HG03066 (cell line): ENCODE measurements at regions not wholly inside any gene's neighbourhood (a gene's known extent, or its start where the extent isn't known, plus 50 kb on each side); places are given as distances from the start of the nearest gene placed in this dataset.

Experiments
- ATAC-seq: cut with Tn5 transposase; IDR thresholded peaks from one replicate; pipeline ENCODE4 v1.9.1; 2021; ENCODE audit warnings: low read depth; ENCODE audit not compliant: unreplicated experiment

GRCh38 chr4:155077452-155078229 lies 130.8 kb upstream of the NPY2R start:
- ATAC-seq = no peak

GRCh38 chr4:155079871-155080270 lies 128.6 kb upstream of the NPY2R start:
- ATAC-seq = no peak

GRCh38 chr4:155081222-155081621 lies 127.2 kb upstream of the NPY2R start:
- no peak for ATAC-seq

- ATAC-seq = no peak
These were observed 122.4 kb upstream of the NPY2R start for GRCh38 chr4:155085843-155086530.

GRCh38 chr4:155094201-155094820 lies 114.1 kb upstream of the NPY2R start:
- ATAC-seq = no peak

GRCh38 chr4:155099231-155099630 lies 109.2 kb upstream of the NPY2R start:
- ATAC-seq = no peak

GRCh38 chr4:155106629-155107028 lies 101.8 kb upstream of the NPY2R start:
- no peak for ATAC-seq

- ATAC-seq = no peak
These were observed 101.4 kb upstream of the NPY2R start for GRCh38 chr4:155107059-155107458.

- ATAC-seq = no peak
These were observed 93.6 kb upstream of the NPY2R start for GRCh38 chr4:155114790-155115189.

GRCh38 chr4:155119006-155119405 lies 89.4 kb upstream of the NPY2R start:
- ATAC-seq = no peak

GRCh38 chr4:155120536-155120935 lies 87.9 kb upstream of the NPY2R start:
- no peak for ATAC-seq

GRCh38 chr4:155122382-155122781 lies 86.1 kb upstream of the NPY2R start:
- ATAC-seq = no peak

GRCh38 chr4:155134136-155134535 lies 74.3 kb upstream of the NPY2R start:
- no peak for ATAC-seq

- no peak for ATAC-seq
These were observed 67.5 kb upstream of the NPY2R start for GRCh38 chr4:155140889-155141288.

GRCh38 chr4:155143512-155143911 lies 64.9 kb upstream of the NPY2R start:
- ATAC-seq = no peak
